ENCODE measurements at regions not wholly inside any gene's neighbourhood (a gene's known extent, or its start where the extent isn't known, plus 50 kb on each side); places are given as distances from the start of the nearest gene placed in this dataset.

- DNase-seq (ENCODE audit: low read depth in 1 of 2, low spot score in 1 of 2) (no peak), ATAC-seq (no peak), FAIRE-seq (no peak)
- H3K4me2 ChIP-seq, result no peak overlapping the region
- WGBS (ENCODE audit: missing lambda C conversion rate), result 22% methylated on average over 1 of the region's 1 CpG
- H3K9me3 ChIP-seq, result no peaks in the 10 kb centered on the region
- no peaks in the 10 kb centered on the region for H3K4me1 ChIP-seq
- no peak overlapping the region for H3K4me3 ChIP-seq
- TF ChIP-seq NR3C1 (IDR thresholded peaks at IDR 0.05), result no peak
- TF ChIP-seq RCOR1 (IDR thresholded peaks at IDR 0.05; ENCODE audit: low read depth, low read length), result no peak
- TF ChIP-seq HES2 (IDR thresholded peaks at IDR 0.05), result no peak
- TF ChIP-seq HOXB5 (CRISPR knock-in tag; IDR thresholded peaks at IDR 0.05), result no peak
- no peak for TF ChIP-seq CBX8 (IDR thresholded peaks at IDR 0.05)
- TF ChIP-seq MAFK (IDR thresholded peaks at IDR 0.05; ENCODE audit: partially characterized antibody), result no peak
- TF ChIP-seq, protein P1, sequence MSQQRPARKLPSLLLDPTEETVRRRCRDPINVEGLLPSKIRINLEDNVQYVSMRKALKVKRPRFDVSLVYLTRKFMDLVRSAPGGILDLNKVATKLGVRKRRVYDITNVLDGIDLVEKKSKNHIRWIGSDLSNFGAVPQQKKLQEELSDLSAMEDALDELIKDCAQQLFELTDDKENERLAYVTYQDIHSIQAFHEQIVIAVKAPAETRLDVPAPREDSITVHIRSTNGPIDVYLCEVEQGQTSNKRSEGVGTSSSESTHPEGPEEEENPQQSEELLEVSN (IDR thresholded peaks at IDR 0.05; ENCODE audit: borderline replicate concordance, low read depth), result no peak
- TF ChIP-seq RFX5 (IDR thresholded peaks at IDR 0.05), result no peak
- TF ChIP-seq ZNF302 (CRISPR knock-in tag; IDR thresholded peaks at IDR 0.05), result no peak
- POLR2A ChIA-PET, result no interaction called here
- CTCF ChIA-PET, result no interaction called here
- H3K27ac ChIP-seq, result no peak overlapping the region
These were observed 820.8 kb upstream of the MIR17HG start for GRCh38 chr13:90526711-90527110.

- ChIA-PET CTCF (no interaction called here), POLR2A (no interaction called here)
- DNase-seq (ENCODE audit: low read depth in 1 of 2, low spot score in 1 of 2) (no peak), ATAC-seq (no peak), FAIRE-seq (no peak)
- WGBS (ENCODE audit: missing lambda C conversion rate), result 48% methylated on average over 2 of the region's 2 CpGs
- TF ChIP-seq USF2 (IDR thresholded peaks at IDR 0.05) (no peak), MYC (IDR thresholded peaks at IDR 0.05; ENCODE audit: borderline replicate concordance, low read length) (no peak), HES2 (IDR thresholded peaks at IDR 0.05) (no peak), JUNB (IDR thresholded peaks at IDR 0.05) (no peak), SREBF2 (IDR thresholded peaks at IDR 0.05) (no peak), EHMT2 (IDR thresholded peaks at IDR 0.05; ENCODE audit: low read depth) (no peak), CHD2 (IDR thresholded peaks at IDR 0.05; ENCODE audit: low read length, partially characterized antibody) (no peak), HOXB13 (CRISPR knock-in tag; IDR thresholded peaks at IDR 0.05; ENCODE audit: low read depth) (no peak), BHLHE40 (IDR thresholded peaks at IDR 0.05; ENCODE audit: low read depth, low read length) (no peak), FOSB (CRISPR knock-in tag; IDR thresholded peaks at IDR 0.05) (no peak)
- TF ChIP-seq, protein P1 (IDR thresholded peaks at IDR 0.05; ENCODE audit: borderline replicate concordance, low read depth), result no peak
- TF ChIP-seq, protein P2, sequence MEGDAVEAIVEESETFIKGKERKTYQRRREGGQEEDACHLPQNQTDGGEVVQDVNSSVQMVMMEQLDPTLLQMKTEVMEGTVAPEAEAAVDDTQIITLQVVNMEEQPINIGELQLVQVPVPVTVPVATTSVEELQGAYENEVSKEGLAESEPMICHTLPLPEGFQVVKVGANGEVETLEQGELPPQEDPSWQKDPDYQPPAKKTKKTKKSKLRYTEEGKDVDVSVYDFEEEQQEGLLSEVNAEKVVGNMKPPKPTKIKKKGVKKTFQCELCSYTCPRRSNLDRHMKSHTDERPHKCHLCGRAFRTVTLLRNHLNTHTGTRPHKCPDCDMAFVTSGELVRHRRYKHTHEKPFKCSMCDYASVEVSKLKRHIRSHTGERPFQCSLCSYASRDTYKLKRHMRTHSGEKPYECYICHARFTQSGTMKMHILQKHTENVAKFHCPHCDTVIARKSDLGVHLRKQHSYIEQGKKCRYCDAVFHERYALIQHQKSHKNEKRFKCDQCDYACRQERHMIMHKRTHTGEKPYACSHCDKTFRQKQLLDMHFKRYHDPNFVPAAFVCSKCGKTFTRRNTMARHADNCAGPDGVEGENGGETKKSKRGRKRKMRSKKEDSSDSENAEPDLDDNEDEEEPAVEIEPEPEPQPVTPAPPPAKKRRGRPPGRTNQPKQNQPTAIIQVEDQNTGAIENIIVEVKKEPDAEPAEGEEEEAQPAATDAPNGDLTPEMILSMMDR (IDR thresholded peaks at IDR 0.05), result no peak
- no peaks in the 10 kb centered on the region for H3K4me1 ChIP-seq
- no peak overlapping the region for H3K27ac ChIP-seq
- no peaks in the 10 kb centered on the region for H3K9me3 ChIP-seq
- no peak overlapping the region for H3K4me3 ChIP-seq
- H3K4me2 ChIP-seq, result no peak overlapping the region
These were observed 815.7 kb upstream of the MIR17HG start for GRCh38 chr13:90531744-90532143.

DNA sequence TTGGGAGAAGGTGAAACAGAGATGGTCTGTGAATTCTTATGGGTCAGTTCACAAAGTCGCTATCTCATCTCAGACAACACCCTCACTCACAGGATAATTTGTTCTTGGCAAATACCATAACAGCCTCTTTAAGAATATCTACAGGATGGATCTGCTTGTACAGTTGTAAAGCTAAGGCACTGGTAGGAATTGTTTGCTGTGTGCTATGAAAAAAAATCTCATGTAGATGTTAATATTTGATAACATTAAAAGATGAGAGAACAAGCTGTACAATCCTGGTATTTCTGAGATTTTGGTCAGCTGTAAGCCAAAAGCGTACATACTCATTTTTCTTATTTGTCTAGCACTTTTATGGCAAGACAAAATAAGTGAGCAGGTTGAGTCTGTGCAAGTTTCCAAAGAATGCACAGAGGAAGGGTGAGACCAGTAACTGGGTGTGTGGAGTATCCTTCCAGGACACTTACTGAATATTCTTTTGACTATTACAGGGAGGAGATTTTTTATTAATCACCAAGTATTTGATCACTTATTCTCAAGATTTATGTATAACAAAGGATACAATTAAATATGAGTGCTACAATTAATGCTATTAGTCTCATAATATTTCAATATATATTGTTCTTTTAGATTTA lies 814.5 kb upstream of the MIR17HG start:
- Histone ChIP-seq H3K4me2 (no peak overlapping the region), H3K4me3 (no peak overlapping the region), H3K9me3 (no peaks in the 10 kb centered on the region), H3K4me1 (no peaks in the 10 kb centered on the region), H3K27ac (no peak overlapping the region)
- no peak for TF ChIP-seq ESRRA (IDR thresholded peaks at IDR 0.05; ENCODE audit: borderline replicate concordance, low read length)
- TF ChIP-seq NR3C1 (IDR thresholded peaks at IDR 0.05), result no peak
- no peak for TF ChIP-seq RAD21 (conservative IDR thresholded peaks at IDR 0.05 in 1 of 2, IDR thresholded peaks at IDR 0.05 in 1 of 2)
- no peak for DNase-seq (ENCODE audit: low read depth in 1 of 2, low spot score in 1 of 2)
- ATAC-seq, result no peak
- FAIRE-seq, result no peak
- ChIA-PET POLR2A (no interaction called here), CTCF (no interaction called here)
- WGBS (ENCODE audit: missing lambda C conversion rate), result 48% methylated on average over 2 of the region's 2 CpGs
